ENCODE measurements at regions not wholly inside any gene's neighbourhood (a gene's known extent, or its start where the extent isn't known, plus 50 kb on each side); places are given as distances from the start of the nearest gene placed in this dataset.
A peak's percentile ranks its signal among the peaks of the same experiment; 100 is the strongest.

DNA sequence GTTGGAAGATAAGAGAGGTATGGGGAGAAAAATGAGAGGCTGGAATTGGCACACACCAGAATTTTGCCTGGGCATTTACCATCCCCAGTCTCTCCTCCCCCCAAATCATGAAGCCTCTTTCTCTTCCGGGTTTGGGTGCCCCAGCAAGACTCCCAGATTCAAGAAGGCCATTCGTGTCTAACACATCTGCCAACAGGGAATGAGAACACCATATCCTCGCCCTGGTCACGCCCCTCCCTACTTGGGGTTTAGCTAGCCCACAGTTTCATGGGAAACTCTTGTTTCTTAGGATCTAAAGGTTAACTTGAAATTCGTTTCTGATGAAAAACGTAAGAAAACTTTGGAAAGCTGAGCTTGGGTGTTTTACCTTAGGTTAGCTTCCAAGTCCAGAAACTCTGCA is 105.5 kb upstream of the TMEM170B start:
- Histone ChIP-seq H3K4me3 (no peak overlapping the region), H3K36me3 (ENCODE audit: control insufficient read depth in 4 of 4, insufficient read depth in 4 of 4, low read length in 4 of 4) (no peaks in the 10 kb centered on the region), H3K27me3 (ENCODE audit: control insufficient read depth in 3 of 3, insufficient read depth in 3 of 3, low read length in 2 of 3) (no peaks in the 10 kb centered on the region), H3K9ac (ENCODE audit: insufficient read depth in 1 of 2, low read length in 2 of 2) (no peak overlapping the region), H3K27ac (ENCODE audit: low read depth in 1 of 2, low read length in 1 of 2) (peak overlapping the region in 1 of 2 donors; percentile 57), H3K4me1 (ENCODE audit: control insufficient read depth in 5 of 5, insufficient read depth in 5 of 5, low read length in 5 of 5) (peaks cover 6 to 32% (median 22%) of the 10 kb centered on the region in 5 donors), H3K9me3 (ENCODE audit: control insufficient read depth in 4 of 4, insufficient read depth in 3 of 4, low read length in 3 of 4) (no peaks in the 10 kb centered on the region)
- ATAC-seq (ENCODE audit: insufficient read depth, low FRiP score), result no peak
- no peak for DNase-seq
- 80 to 92% methylated on average over 6 of the region's 6 CpGs for WGBS, 2 donors
- TF ChIP-seq, protein P1, sequence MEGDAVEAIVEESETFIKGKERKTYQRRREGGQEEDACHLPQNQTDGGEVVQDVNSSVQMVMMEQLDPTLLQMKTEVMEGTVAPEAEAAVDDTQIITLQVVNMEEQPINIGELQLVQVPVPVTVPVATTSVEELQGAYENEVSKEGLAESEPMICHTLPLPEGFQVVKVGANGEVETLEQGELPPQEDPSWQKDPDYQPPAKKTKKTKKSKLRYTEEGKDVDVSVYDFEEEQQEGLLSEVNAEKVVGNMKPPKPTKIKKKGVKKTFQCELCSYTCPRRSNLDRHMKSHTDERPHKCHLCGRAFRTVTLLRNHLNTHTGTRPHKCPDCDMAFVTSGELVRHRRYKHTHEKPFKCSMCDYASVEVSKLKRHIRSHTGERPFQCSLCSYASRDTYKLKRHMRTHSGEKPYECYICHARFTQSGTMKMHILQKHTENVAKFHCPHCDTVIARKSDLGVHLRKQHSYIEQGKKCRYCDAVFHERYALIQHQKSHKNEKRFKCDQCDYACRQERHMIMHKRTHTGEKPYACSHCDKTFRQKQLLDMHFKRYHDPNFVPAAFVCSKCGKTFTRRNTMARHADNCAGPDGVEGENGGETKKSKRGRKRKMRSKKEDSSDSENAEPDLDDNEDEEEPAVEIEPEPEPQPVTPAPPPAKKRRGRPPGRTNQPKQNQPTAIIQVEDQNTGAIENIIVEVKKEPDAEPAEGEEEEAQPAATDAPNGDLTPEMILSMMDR (IDR thresholded peaks at IDR 0.05; ENCODE audit: control extremely low read depth, extremely low read depth), result no peak

DNA sequence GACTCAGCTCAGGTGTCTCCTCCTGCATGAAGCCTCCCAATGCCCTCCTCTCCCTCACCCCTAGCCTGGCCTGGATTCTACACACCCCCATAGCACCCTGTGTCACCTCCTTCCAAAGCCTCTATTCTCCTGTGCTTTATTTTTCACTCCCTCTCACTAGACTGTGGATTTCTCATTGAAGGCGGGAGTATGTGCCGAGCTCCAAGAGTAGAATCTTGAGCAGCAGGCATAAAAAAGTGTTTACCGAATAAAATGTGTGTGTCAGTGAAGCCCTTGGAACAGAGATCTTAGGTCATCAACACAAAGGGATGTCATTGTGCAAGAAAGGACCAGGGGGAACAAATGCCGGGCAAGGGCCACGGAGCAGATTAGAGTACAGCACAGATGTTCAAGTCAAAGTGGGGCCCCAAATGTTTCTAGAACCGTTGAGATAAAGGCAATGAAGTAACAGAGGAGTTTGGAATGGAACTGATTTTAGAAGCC is 106.1 kb upstream of the TMEM170B start:
- no peak for DNase-seq
- no peak overlapping the region for H3K4me3 ChIP-seq
- WGBS, 2 donors, result 61 to 76% methylated on average over 6 of the region's 6 CpGs
- TF ChIP-seq, protein P1 (IDR thresholded peaks at IDR 0.05; ENCODE audit: control extremely low read depth, extremely low read depth), result no peak
- no peaks in the 10 kb centered on the region for H3K27me3 ChIP-seq (ENCODE audit: control insufficient read depth in 3 of 3, insufficient read depth in 3 of 3, low read length in 2 of 3)
- H3K9ac ChIP-seq (ENCODE audit: insufficient read depth in 1 of 2, low read length in 2 of 2), result no peak overlapping the region
- H3K36me3 ChIP-seq (ENCODE audit: control insufficient read depth in 4 of 4, insufficient read depth in 4 of 4, low read length in 4 of 4), result no peaks in the 10 kb centered on the region
- H3K27ac ChIP-seq (ENCODE audit: low read depth in 1 of 2, low read length in 1 of 2), result peak overlapping the region in 1 of 2 donors; percentile 5
- ATAC-seq (ENCODE audit: insufficient read depth, low FRiP score), result no peak
- peaks cover 6 to 34% (median 25%) of the 10 kb centered on the region in 5 donors for H3K4me1 ChIP-seq (ENCODE audit: control insufficient read depth in 5 of 5, insufficient read depth in 5 of 5, low read length in 5 of 5)
- no peaks in the 10 kb centered on the region for H3K9me3 ChIP-seq (ENCODE audit: control insufficient read depth in 4 of 4, insufficient read depth in 3 of 4, low read length in 3 of 4)

DNA sequence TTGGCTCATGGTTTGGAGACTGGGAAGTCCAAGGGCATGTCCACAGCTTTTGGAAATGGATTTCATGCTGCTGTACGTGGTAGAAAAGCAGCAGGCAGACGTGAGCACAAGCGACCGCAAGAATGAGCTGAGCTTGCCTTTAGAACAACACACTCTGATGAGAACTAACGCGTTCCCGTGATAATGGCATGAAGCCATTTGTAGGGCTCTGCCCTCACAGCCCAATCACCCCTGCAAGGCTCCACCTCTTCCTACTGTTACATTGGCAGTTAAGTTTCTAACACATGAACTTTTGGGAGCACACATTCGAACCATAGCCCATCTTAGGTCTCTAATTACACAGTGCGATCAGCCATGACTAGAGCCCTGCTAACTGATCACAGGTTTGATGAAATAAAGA is 107.5 kb upstream of the TMEM170B start:
- H3K27me3 ChIP-seq (ENCODE audit: control insufficient read depth in 3 of 3, insufficient read depth in 3 of 3, low read length in 2 of 3), result no peaks in the 10 kb centered on the region
- TF ChIP-seq, protein P1 (IDR thresholded peaks at IDR 0.05; ENCODE audit: control extremely low read depth, extremely low read depth), result no peak
- 83 to 86% methylated on average over 9 of the region's 9 CpGs for WGBS, 2 donors
- no peak overlapping the region for H3K9ac ChIP-seq (ENCODE audit: insufficient read depth in 1 of 2, low read length in 2 of 2)
- peaks cover 5 to 44% (median 25%) of the 10 kb centered on the region in 5 donors for H3K4me1 ChIP-seq (ENCODE audit: control insufficient read depth in 5 of 5, insufficient read depth in 5 of 5, low read length in 5 of 5)
- ATAC-seq (ENCODE audit: insufficient read depth, low FRiP score) (no peak), DNase-seq (no peak)
- no peaks in the 10 kb centered on the region for H3K9me3 ChIP-seq (ENCODE audit: control insufficient read depth in 4 of 4, insufficient read depth in 3 of 4, low read length in 3 of 4)
- H3K27ac ChIP-seq (ENCODE audit: low read depth in 1 of 2, low read length in 1 of 2), result peak overlapping the region in 1 of 2 donors; percentile 64
- no peak overlapping the region for H3K4me3 ChIP-seq
- no peaks in the 10 kb centered on the region for H3K36me3 ChIP-seq (ENCODE audit: control insufficient read depth in 4 of 4, insufficient read depth in 4 of 4, low read length in 4 of 4)

DNA sequence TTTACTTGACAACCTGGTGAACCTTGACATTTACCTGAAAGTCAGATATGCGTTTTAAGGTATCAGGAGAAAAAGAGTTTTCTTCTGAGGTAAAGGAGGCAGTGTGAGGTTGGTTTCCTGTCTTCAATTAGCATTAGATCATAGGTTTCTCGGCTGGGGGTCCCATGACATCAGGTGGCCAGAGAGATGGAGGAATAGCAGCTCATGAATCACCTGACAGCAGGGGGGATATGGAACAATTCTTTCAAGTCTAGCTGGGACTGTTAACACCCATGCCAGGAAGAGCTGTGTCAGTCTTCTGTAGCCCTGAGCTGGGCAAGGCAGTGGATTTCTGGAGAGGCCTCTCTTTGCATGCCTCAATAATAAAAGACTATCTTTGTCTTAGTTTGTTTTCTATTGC is 108.0 kb upstream of the TMEM170B start:
- Histone ChIP-seq H3K27ac (ENCODE audit: low read depth in 1 of 2, low read length in 1 of 2) (peak overlapping the region in 1 of 2 donors; percentile 61), H3K4me1 (ENCODE audit: control insufficient read depth in 5 of 5, insufficient read depth in 5 of 5, low read length in 5 of 5) (peaks cover under 1 to 44% (median 25%) of the 10 kb centered on the region in 5 donors)

More for the DNA sequence above, 108.0 kb upstream of the TMEM170B start:
- no peak for ATAC-seq (ENCODE audit: insufficient read depth, low FRiP score)
- Histone ChIP-seq H3K9ac (ENCODE audit: insufficient read depth in 1 of 2, low read length in 2 of 2) (no peak overlapping the region), H3K36me3 (ENCODE audit: control insufficient read depth in 4 of 4, insufficient read depth in 4 of 4, low read length in 4 of 4) (no peaks in the 10 kb centered on the region), H3K4me3 (no peak overlapping the region), H3K27me3 (ENCODE audit: control insufficient read depth in 3 of 3, insufficient read depth in 3 of 3, low read length in 2 of 3) (no peaks in the 10 kb centered on the region), H3K9me3 (ENCODE audit: control insufficient read depth in 4 of 4, insufficient read depth in 3 of 4, low read length in 3 of 4) (no peaks in the 10 kb centered on the region)
- DNase-seq, result no peak
- WGBS, 2 donors, result 65 to 78% methylated on average over 2 of the region's 2 CpGs
- TF ChIP-seq, protein P1 (IDR thresholded peaks at IDR 0.05; ENCODE audit: control extremely low read depth, extremely low read depth), result no peak
